ENCODE measurements at regions not wholly inside any gene's neighbourhood (a gene's known extent, or its start where the extent isn't known, plus 50 kb on each side); places are given as distances from the start of the nearest gene placed in this dataset.

DNA sequence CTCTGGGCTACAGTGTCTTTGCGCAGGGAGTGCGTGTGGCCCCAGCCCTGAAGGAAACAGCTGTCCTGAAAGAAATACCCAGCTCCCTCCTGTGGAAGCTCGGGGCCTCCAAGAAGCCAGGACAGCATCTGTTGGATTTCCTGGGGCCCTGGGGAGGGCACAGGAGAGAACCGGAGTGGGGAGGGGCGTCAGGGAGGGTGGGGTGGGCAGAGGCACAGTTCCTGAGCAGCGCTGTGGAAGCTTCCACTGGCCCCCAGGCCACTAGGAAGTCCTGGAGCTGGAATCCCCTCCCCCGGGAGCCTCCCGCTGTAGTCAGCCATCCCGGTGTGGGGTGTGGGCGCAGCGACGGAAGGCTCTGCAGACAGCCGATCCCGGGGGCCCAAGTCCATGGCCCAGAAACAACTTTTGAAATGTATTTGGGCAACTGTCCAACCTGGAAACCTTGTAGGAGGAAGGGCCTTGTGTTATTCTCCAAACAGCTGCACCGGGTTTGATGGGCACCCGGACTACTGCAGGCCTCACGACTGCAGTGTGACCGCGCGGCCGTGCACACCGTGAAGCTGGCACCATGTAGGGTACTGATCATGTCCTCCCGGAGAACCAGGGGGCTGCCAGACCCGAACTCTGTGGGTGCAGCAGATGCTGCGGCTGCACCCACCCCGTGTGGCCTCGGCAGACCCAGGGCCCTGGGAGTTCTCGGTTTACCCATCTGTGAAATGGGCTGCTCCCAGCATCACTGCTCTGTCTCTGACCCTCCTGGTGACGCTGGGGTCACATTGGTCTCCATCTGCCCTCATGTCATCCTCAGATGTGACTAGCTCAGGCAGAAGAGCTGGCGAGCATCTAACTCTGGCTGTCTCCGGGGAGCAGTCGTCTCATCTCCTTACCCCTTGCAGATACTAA is 68.5 kb upstream of the HMX1 start:
- TF ChIP-seq SIN3A (IDR thresholded peaks at IDR 0.05; ENCODE audit: borderline replicate concordance, insufficient read depth, low read depth, low read length): no peak
- TF ChIP-seq, protein P1, sequence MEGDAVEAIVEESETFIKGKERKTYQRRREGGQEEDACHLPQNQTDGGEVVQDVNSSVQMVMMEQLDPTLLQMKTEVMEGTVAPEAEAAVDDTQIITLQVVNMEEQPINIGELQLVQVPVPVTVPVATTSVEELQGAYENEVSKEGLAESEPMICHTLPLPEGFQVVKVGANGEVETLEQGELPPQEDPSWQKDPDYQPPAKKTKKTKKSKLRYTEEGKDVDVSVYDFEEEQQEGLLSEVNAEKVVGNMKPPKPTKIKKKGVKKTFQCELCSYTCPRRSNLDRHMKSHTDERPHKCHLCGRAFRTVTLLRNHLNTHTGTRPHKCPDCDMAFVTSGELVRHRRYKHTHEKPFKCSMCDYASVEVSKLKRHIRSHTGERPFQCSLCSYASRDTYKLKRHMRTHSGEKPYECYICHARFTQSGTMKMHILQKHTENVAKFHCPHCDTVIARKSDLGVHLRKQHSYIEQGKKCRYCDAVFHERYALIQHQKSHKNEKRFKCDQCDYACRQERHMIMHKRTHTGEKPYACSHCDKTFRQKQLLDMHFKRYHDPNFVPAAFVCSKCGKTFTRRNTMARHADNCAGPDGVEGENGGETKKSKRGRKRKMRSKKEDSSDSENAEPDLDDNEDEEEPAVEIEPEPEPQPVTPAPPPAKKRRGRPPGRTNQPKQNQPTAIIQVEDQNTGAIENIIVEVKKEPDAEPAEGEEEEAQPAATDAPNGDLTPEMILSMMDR (IDR thresholded peaks at IDR 0.05): no peak

All from Panc1 (cell line).